ENCODE measurements at regions not wholly inside any gene's neighbourhood (a gene's known extent, or its start where the extent isn't known, plus 50 kb on each side); places are given as distances from the start of the nearest gene placed in this dataset.
"Not testable (repeated sequence)": the region's sequence is repeated elsewhere in the genome, so short reads cannot be mapped to it uniquely, and the experiment has no call there.

DNA sequence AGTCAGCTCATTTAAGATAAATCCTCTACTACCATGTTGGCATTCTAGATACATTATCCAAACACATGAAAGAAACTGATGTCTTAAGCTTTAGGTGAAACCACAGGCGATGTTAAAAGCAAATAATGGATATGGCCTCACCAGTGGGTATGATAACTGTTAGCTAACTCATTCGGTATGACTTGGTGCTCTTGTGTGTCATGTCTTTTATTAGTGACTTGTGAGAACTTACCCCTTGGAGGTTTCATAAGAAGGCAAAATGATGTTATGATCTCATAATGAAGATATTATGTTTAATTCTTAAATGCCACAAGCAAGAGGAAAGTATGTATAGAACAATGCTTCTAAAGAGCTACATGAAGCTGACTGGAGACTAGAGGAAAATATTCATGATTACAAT, 1227.0 kb downstream of the EFNA5 start:
- no peak overlapping the region for H3K4me3 ChIP-seq (ENCODE audit: low read depth, low read length)
- no peak for DNase-seq (ENCODE audit: low read depth)
- TF ChIP-seq, protein P1, sequence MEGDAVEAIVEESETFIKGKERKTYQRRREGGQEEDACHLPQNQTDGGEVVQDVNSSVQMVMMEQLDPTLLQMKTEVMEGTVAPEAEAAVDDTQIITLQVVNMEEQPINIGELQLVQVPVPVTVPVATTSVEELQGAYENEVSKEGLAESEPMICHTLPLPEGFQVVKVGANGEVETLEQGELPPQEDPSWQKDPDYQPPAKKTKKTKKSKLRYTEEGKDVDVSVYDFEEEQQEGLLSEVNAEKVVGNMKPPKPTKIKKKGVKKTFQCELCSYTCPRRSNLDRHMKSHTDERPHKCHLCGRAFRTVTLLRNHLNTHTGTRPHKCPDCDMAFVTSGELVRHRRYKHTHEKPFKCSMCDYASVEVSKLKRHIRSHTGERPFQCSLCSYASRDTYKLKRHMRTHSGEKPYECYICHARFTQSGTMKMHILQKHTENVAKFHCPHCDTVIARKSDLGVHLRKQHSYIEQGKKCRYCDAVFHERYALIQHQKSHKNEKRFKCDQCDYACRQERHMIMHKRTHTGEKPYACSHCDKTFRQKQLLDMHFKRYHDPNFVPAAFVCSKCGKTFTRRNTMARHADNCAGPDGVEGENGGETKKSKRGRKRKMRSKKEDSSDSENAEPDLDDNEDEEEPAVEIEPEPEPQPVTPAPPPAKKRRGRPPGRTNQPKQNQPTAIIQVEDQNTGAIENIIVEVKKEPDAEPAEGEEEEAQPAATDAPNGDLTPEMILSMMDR (IDR thresholded peaks at IDR 0.05; ENCODE audit: low read depth, low read length, missing control alignments), result no peak
- in situ Hi-C loops (cut with HindIII; ENCODE audit: low sequenced_read_pairs), result no loop called here

DNA sequence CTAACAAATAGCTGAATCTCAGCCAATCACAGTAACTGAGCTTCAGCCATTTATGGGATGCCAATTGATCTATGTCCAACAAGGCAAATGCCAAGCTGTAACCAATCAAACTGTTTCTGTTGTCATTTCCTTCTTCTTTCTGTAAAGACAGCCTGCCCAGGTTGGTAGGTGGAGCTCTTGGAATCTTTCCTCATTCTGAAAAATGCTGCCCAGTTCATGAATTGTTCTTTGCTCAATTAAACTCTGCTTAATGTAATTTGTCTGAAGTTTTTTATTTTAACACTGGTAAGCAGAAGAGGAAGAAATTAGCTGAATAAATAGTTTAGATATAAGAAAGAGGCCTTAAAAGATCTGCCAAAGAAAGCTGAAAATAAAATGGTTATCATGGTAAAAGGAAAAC, 1235.6 kb downstream of the EFNA5 start:
- TF ChIP-seq, protein P1 (IDR thresholded peaks at IDR 0.05; ENCODE audit: low read depth, low read length, missing control alignments), result no peak
- DNase-seq (ENCODE audit: low read depth), result no peak
- in situ Hi-C loops (cut with HindIII; ENCODE audit: low sequenced_read_pairs), result no loop called here
- H3K4me3 ChIP-seq (ENCODE audit: low read depth, low read length), result no peak overlapping the region

DNA sequence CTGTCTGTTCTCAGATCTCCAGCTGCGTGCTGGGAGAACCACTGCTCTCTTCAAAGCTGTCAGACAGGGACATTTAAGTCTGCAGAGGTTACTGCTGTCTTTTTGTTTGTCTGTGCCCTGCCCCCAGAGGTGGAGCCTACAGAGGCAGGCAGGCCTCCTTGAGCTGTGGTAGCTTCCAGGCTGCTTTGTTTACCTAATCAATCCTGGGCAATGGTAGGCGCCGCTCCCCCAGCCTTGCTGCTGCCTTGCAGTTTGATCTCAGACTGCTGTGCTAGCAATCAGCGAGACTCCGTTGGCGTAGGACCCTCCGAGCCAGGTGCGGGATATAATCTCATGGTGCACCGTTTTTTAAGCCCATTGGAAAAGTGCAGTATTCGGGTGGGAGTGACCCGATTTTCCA, 1240.0 kb downstream of the EFNA5 start:
- in situ Hi-C loops (cut with HindIII; ENCODE audit: low sequenced_read_pairs), result not testable (repeated sequence)

DNA sequence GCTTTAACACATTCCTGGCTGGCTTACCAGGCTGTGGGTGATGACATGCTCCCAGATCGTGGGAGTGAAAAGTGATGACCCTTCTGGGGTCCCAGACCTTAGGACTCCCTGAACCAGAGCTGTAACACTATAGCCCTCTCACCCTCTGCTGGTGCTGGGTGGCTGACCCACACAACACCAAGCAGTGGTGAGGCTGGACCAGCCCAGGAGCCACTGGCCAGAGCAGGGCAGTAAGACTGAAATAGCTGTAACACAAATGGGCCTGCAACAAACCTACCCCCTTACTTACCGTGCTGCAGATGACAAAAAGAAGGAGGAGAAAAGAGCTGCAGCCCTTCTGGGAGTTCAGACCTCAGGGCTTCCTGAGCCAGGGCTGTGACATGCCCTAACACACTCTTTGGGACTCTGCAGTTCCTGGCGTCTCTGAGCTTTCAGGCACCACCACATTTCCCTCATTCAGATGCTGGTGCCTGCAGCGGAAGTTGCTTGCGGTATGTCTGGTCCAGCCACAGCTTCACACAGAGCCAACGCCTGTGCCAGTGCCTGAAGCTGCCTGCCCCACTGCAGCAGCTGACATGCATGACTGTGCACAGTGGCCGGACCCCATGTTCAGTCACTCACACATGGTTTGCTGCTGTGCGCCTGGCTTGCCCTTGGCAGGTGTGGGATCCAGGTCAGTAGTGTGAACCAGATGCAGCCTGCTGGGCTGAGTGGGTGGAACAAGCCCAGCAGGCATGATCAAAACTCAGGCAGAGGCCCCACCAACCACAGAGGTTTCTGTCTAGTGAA, 1247.4 kb downstream of the EFNA5 start:
- DNase-seq (ENCODE audit: low read depth), result no peak
- TF ChIP-seq, protein P1 (IDR thresholded peaks at IDR 0.05; ENCODE audit: low read depth, low read length, missing control alignments), result no peak
- H3K4me3 ChIP-seq (ENCODE audit: low read depth, low read length), result no peak overlapping the region
- in situ Hi-C loops (cut with HindIII; ENCODE audit: low sequenced_read_pairs), result no loop called here

More for the DNA sequence above, 1240.0 kb downstream of the EFNA5 start:
- not testable (repeated sequence) for H3K4me3 ChIP-seq (ENCODE audit: low read depth, low read length); DNase-seq (ENCODE audit: low read depth)

DNA sequence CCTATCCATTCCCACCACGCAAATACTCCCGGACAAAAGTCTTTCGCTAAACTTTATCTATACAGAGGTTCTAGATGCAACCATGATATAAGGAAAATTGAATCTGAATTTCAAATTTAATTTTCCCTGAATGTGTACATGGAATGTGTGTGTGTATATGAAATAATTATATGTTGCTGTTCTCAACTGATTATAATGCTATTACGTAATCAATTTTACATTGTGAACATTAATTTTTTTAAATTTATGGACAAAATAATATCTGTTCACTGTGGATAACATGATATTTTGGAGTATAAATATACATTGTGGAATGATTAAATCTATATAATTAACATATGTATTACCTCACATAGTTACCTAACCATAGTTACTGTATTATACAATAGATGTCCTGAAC, 1250.6 kb downstream of the EFNA5 start:
- in situ Hi-C loops (cut with HindIII; ENCODE audit: low sequenced_read_pairs), result no loop called here
- TF ChIP-seq, protein P1 (IDR thresholded peaks at IDR 0.05; ENCODE audit: low read depth, low read length, missing control alignments), result no peak
- no peak overlapping the region for H3K4me3 ChIP-seq (ENCODE audit: low read depth, low read length)
- DNase-seq (ENCODE audit: low read depth), result no peak

DNA sequence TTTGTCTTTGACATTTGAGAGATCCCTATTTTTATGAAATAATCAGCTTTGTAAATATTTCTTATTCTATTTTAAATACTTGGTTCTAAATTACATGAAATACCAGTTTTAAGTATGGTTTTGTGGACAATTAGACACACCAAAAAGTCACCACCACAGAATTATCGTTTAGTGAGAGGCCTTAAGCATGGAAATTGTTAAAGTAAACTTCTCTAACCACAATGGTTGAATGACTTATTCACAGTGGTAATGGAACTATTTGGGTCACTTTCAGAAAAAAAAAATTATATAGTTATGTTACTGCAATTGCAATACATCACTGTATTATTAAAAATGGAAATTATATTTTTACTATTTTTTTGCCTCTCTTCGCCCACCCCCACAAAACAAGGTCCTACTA, 1252.5 kb downstream of the EFNA5 start:
- TF ChIP-seq, protein P1 (IDR thresholded peaks at IDR 0.05; ENCODE audit: low read depth, low read length, missing control alignments), result no peak
- H3K4me3 ChIP-seq (ENCODE audit: low read depth, low read length), result no peak overlapping the region
- peak; percentile 90 for DNase-seq (ENCODE audit: low read depth)
- in situ Hi-C loops (cut with HindIII; ENCODE audit: low sequenced_read_pairs), result no loop called here

DNA sequence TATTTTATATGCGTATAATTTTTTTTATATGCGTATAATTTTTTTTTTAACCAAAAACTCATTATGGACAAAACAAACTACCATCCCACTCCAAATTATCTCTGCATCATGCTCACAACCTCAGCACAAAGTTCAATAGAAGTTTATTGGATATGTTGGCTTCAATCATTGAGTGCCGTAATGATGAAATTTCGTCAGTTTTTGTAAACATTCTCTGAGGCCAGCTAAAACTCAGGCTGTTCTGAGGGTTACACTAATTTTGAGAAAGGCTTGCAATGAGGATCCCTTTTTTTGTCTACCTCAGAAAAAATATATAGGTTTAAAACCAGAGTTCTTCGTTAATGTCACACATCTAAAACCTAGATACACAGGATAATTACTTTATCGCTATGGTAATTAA, 1253.2 kb downstream of the EFNA5 start:
- DNase-seq (ENCODE audit: low read depth), result no peak
- TF ChIP-seq, protein P1 (IDR thresholded peaks at IDR 0.05; ENCODE audit: low read depth, low read length, missing control alignments), result no peak
- in situ Hi-C loops (cut with HindIII; ENCODE audit: low sequenced_read_pairs), result no loop called here
- H3K4me3 ChIP-seq (ENCODE audit: low read depth, low read length), result no peak overlapping the region
